Liver (tissue), 8 donors: ENCODE measurements at regions not wholly inside any gene's neighbourhood (a gene's known extent, or its start where the extent isn't known, plus 50 kb on each side); places are given as distances from the start of the nearest gene placed in this dataset.

Source experiments
- DNase-seq: peaks from one replicate; pipeline ENCODE4 v3.0.0-alpha.2; 2017; ENCODE audit warnings: low spot score
- H3K27ac ChIP-seq, 2 donors: one replicate each; pipeline ENCODE4 v1.7.0; 2013; ENCODE audit warnings: inconsistent platforms in 2 of 2, low read length in 2 of 2, control low read depth in 1 of 2, low read depth in 1 of 2, mild to moderate bottlenecking in 1 of 2
- H3K27me3 ChIP-seq, 4 donors: one replicate each; pipeline versions ENCODE4 v1.6.1 to v1.7.0; 2013; ENCODE audit warnings: low read length in 3 of 4, inconsistent platforms in 1 of 4, mild to moderate bottlenecking in 1 of 4, moderate library complexity in 1 of 4; ENCODE audit not compliant: control insufficient read depth in 4 of 4, insufficient read depth in 4 of 4
- H3K36me3 ChIP-seq, 4 donors: one replicate each; pipeline versions ENCODE4 v1.6.1 to v1.7.0; 2013; ENCODE audit warnings: low read length in 3 of 4, mild to moderate bottlenecking in 3 of 4, low read depth in 1 of 4, moderate library complexity in 1 of 4; ENCODE audit not compliant: control insufficient read depth in 4 of 4, insufficient read depth in 3 of 4
- H3K4me1 ChIP-seq, 4 donors: one replicate each; pipeline versions ENCODE4 v1.6.1 to v1.7.0; 2013; ENCODE audit warnings: low read length in 3 of 4, mild to moderate bottlenecking in 3 of 4, moderate library complexity in 1 of 4; ENCODE audit not compliant: control insufficient read depth in 4 of 4, insufficient read depth in 4 of 4
- H3K4me3 ChIP-seq, 3 donors: one replicate each; pipeline versions ENCODE4 v1.6.1 to v1.7.0; 2013; ENCODE audit warnings: low read length in 3 of 3, control low read depth in 1 of 3, low read depth in 1 of 3, mild to moderate bottlenecking in 1 of 3
- H3K9ac ChIP-seq, 2 donors: one replicate each; pipeline ENCODE4 v1.7.0; 2013; ENCODE audit warnings: low read length in 2 of 2, mild to moderate bottlenecking in 2 of 2, moderate library complexity in 2 of 2, control low read depth in 1 of 2, low read depth in 1 of 2
- H3K9me3 ChIP-seq, 4 donors: one replicate each; pipeline versions ENCODE4 v1.6.1 to v1.7.0; 2013; ENCODE audit warnings: low read length in 3 of 4; ENCODE audit not compliant: control insufficient read depth in 4 of 4
- EGR1 ChIP-seq, 2 donors: IDR thresholded peaks; 2 replicates each; pipeline ENCODE4 v1.6.1; 2016 to 2018; ENCODE audit warnings: antibody characterized with exemption in 2 of 2, low read depth in 2 of 2
- FOXA1 ChIP-seq: IDR thresholded peaks from 2 replicates; pipeline ENCODE4 v1.6.1; 2016; ENCODE audit warnings: antibody characterized with exemption
- FOXA2 ChIP-seq: IDR thresholded peaks from 2 replicates; pipeline ENCODE4 v1.6.1; 2016; ENCODE audit warnings: antibody characterized with exemption
- GABPA ChIP-seq, 2 donors: IDR thresholded peaks in 1 of 2; conservative IDR thresholded peaks in 1 of 2; 2 replicates each; pipeline ENCODE4 v1.6.1; 2016; ENCODE audit warnings: antibody characterized with exemption in 2 of 2, mild to moderate bottlenecking in 1 of 2, moderate library complexity in 1 of 2
- HNF4A ChIP-seq, 2 donors: conservative IDR thresholded peaks; 2 replicates each; pipeline ENCODE4 v1.6.1; 2016; ENCODE audit warnings: antibody characterized with exemption in 2 of 2, mild to moderate bottlenecking in 2 of 2
- HNF4G ChIP-seq: IDR thresholded peaks from 2 replicates; pipeline ENCODE4 v1.6.1; 2016; ENCODE audit warnings: antibody characterized with exemption
- JUND ChIP-seq, 2 donors: IDR thresholded peaks; 2 replicates each; pipeline ENCODE4 v1.6.1; 2016; ENCODE audit warnings: antibody characterized with exemption in 2 of 2
- NR2F2 ChIP-seq: IDR thresholded peaks from 2 replicates; pipeline ENCODE4 v1.6.1; 2016; ENCODE audit warnings: antibody characterized with exemption
- RAD21 ChIP-seq, 2 donors: IDR thresholded peaks; 2 replicates each; pipeline ENCODE4 v1.6.1; 2016; ENCODE audit warnings: antibody characterized with exemption in 2 of 2, mild to moderate bottlenecking in 2 of 2
- RXRA ChIP-seq, 2 donors: IDR thresholded peaks; 2 replicates each; pipeline ENCODE4 v1.6.1; 2017 to 2018; ENCODE audit warnings: antibody characterized with exemption in 2 of 2, mild to moderate bottlenecking in 1 of 2
- SP1 ChIP-seq: IDR thresholded peaks from 2 replicates; pipeline ENCODE4 v1.6.1; 2018; ENCODE audit warnings: antibody characterized with exemption, mild to moderate bottlenecking
- TAF1 ChIP-seq: conservative IDR thresholded peaks from 2 replicates; pipeline ENCODE4 v1.6.1; 2016; ENCODE audit warnings: antibody characterized with exemption, mild to moderate bottlenecking
- YY1 ChIP-seq: IDR thresholded peaks from 2 replicates; pipeline ENCODE4 v1.6.1; 2016; ENCODE audit warnings: antibody characterized with exemption, mild to moderate bottlenecking
- WGBS: extraction: QIAGEN DNeasy Blood & Tissue Kit; methylation state at CpG from one replicate; pipeline ENCODE4 v1.1.7; 2013; 5-methylcytosine and 5-hydroxymethylcytosine counted together
- TF ChIP-seq, protein P1 (sequence below): IDR thresholded peaks from 2 replicates; pipeline ENCODE4 v1.6.1; 2016; ENCODE audit warnings: antibody characterized with exemption, mild to moderate bottlenecking
- TF ChIP-seq, protein P2 (sequence below): IDR thresholded peaks from 2 replicates; pipeline ENCODE4 v1.6.1; 2016; ENCODE audit warnings: antibody characterized with exemption
- TF ChIP-seq, protein P3 (sequence below): fragments of 150-350 bp; IDR thresholded peaks from 2 replicates; pipeline ENCODE4 v1.5.1; 2017; ENCODE audit warnings: improper control_type of control experiment, low read depth, low read length; ENCODE audit not compliant: missing input control
- TF ChIP-seq, protein P4 (sequence below): IDR thresholded peaks from 2 replicates; pipeline ENCODE4 v1.6.1; 2016; ENCODE audit warnings: antibody characterized with exemption
- TF ChIP-seq, protein P5 (sequence below): IDR thresholded peaks from 2 replicates; pipeline ENCODE4 v1.6.1; 2016; ENCODE audit warnings: antibody characterized with exemption
- donor health status: healthy.
- donor health status: healthy.
- donor health status: healthy.
- donor health status: healthy.
- donor health status: healthy.

DNA sequence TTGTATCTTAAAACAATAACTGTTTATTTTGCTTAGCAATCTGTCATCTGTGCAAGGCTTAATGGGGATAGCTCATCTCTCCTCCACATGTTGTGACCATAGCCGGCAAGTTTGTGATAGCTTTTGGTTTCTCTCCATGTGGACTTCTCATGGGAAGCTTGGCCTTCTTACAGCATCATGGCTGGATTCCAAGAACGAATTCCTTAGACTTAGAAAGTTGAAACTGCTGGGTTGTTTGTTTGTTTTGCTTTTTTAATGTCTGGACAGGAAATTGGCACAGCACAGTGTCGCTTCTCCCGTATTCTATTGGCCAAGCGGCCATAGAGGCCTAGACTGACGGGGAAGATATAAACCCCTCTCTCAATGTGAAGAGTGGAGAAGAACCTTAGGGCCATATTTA, 61.0 kb upstream of the PRDM9 start:
- H3K27me3 ChIP-seq: no peaks in the 10 kb centered on the region
- H3K27ac ChIP-seq: no peak overlapping the region
- TF ChIP-seq, protein P1, sequence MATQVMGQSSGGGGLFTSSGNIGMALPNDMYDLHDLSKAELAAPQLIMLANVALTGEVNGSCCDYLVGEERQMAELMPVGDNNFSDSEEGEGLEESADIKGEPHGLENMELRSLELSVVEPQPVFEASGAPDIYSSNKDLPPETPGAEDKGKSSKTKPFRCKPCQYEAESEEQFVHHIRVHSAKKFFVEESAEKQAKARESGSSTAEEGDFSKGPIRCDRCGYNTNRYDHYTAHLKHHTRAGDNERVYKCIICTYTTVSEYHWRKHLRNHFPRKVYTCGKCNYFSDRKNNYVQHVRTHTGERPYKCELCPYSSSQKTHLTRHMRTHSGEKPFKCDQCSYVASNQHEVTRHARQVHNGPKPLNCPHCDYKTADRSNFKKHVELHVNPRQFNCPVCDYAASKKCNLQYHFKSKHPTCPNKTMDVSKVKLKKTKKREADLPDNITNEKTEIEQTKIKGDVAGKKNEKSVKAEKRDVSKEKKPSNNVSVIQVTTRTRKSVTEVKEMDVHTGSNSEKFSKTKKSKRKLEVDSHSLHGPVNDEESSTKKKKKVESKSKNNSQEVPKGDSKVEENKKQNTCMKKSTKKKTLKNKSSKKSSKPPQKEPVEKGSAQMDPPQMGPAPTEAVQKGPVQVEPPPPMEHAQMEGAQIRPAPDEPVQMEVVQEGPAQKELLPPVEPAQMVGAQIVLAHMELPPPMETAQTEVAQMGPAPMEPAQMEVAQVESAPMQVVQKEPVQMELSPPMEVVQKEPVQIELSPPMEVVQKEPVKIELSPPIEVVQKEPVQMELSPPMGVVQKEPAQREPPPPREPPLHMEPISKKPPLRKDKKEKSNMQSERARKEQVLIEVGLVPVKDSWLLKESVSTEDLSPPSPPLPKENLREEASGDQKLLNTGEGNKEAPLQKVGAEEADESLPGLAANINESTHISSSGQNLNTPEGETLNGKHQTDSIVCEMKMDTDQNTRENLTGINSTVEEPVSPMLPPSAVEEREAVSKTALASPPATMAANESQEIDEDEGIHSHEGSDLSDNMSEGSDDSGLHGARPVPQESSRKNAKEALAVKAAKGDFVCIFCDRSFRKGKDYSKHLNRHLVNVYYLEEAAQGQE: no peak
- TF ChIP-seq FOXA1 (no peak), FOXA2 (no peak), TAF1 (no peak), RAD21 (IDR thresholded peaks at IDR 0.05) (no peak), SP1 (no peak), EGR1 (IDR thresholded peaks at IDR 0.05; ENCODE audit: low read depth in 2 of 2) (no peak), RXRA (IDR thresholded peaks at IDR 0.05) (no peak), NR2F2 (no peak), HNF4A (conservative IDR thresholded peaks at IDR 0.05) (no peak), GABPA (IDR thresholded peaks at IDR 0.05 in 1 of 2, conservative IDR thresholded peaks at IDR 0.05 in 1 of 2) (no peak), YY1 (no peak), HNF4G (no peak), JUND (IDR thresholded peaks at IDR 0.05) (no peak)
- TF ChIP-seq, protein P2, sequence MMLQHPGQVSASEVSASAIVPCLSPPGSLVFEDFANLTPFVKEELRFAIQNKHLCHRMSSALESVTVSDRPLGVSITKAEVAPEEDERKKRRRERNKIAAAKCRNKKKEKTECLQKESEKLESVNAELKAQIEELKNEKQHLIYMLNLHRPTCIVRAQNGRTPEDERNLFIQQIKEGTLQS: no peak
- TF ChIP-seq, protein P3, sequence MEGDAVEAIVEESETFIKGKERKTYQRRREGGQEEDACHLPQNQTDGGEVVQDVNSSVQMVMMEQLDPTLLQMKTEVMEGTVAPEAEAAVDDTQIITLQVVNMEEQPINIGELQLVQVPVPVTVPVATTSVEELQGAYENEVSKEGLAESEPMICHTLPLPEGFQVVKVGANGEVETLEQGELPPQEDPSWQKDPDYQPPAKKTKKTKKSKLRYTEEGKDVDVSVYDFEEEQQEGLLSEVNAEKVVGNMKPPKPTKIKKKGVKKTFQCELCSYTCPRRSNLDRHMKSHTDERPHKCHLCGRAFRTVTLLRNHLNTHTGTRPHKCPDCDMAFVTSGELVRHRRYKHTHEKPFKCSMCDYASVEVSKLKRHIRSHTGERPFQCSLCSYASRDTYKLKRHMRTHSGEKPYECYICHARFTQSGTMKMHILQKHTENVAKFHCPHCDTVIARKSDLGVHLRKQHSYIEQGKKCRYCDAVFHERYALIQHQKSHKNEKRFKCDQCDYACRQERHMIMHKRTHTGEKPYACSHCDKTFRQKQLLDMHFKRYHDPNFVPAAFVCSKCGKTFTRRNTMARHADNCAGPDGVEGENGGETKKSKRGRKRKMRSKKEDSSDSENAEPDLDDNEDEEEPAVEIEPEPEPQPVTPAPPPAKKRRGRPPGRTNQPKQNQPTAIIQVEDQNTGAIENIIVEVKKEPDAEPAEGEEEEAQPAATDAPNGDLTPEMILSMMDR: no peak
- TF ChIP-seq, protein P4, sequence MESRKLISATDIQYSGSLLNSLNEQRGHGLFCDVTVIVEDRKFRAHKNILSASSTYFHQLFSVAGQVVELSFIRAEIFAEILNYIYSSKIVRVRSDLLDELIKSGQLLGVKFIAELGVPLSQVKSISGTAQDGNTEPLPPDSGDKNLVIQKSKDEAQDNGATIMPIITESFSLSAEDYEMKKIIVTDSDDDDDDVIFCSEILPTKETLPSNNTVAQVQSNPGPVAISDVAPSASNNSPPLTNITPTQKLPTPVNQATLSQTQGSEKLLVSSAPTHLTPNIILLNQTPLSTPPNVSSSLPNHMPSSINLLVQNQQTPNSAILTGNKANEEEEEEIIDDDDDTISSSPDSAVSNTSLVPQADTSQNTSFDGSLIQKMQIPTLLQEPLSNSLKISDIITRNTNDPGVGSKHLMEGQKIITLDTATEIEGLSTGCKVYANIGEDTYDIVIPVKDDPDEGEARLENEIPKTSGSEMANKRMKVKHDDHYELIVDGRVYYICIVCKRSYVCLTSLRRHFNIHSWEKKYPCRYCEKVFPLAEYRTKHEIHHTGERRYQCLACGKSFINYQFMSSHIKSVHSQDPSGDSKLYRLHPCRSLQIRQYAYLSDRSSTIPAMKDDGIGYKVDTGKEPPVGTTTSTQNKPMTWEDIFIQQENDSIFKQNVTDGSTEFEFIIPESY: no peak
- TF ChIP-seq, protein P5, sequence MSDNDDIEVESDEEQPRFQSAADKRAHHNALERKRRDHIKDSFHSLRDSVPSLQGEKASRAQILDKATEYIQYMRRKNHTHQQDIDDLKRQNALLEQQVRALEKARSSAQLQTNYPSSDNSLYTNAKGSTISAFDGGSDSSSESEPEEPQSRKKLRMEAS: no peak
- H3K9ac ChIP-seq: no peak overlapping the region
- H3K4me3 ChIP-seq: no peak overlapping the region
- DNase-seq: no peak
- H3K9me3 ChIP-seq: no peaks in the 10 kb centered on the region
- 68% methylated on average over 6 of the region's 6 CpGs for WGBS
- peaks cover 0 to 3% (median 0%) of the 10 kb centered on the region in 4 donors for H3K4me1 ChIP-seq
- no peaks in the 10 kb centered on the region for H3K36me3 ChIP-seq
